IPS-20b (cell line): ENCODE measurements at regions not wholly inside any gene's neighbourhood (a gene's known extent, or its start where the extent isn't known, plus 50 kb on each side); places are given as distances from the start of the nearest gene placed in this dataset.

Experiments
- H3K27ac ChIP-seq: one replicate; pipeline ENCODE4 v1.5.1; 2013; ENCODE audit warnings: low read length
- H3K27me3 ChIP-seq: 2 replicates; pipeline ENCODE4 v1.6.1; 2013; ENCODE audit warnings: mild to moderate bottlenecking, low read length, inconsistent platforms; ENCODE audit not compliant: insufficient read depth
- H3K36me3 ChIP-seq: 2 replicates; pipeline ENCODE4 v1.6.1; 2013; ENCODE audit warnings: low read depth, mild to moderate bottlenecking, inconsistent platforms, low read length, moderate library complexity; ENCODE audit not compliant: insufficient read depth
- H3K4me1 ChIP-seq: 2 replicates; pipeline ENCODE4 v1.6.1; 2013; ENCODE audit warnings: mild to moderate bottlenecking, control low read depth, inconsistent platforms, low read length, moderate library complexity; ENCODE audit not compliant: insufficient read depth
- H3K4me3 ChIP-seq: 2 replicates; pipeline ENCODE4 v1.5.1; 2013; ENCODE audit warnings: mild to moderate bottlenecking, low read length, inconsistent platforms
- H3K9ac ChIP-seq: 2 replicates; pipeline ENCODE4 v1.6.1; 2013; ENCODE audit warnings: low read depth, mild to moderate bottlenecking, inconsistent platforms, low read length, moderate library complexity
- H3K9me3 ChIP-seq: 2 replicates; pipeline ENCODE4 v1.6.1; 2013; ENCODE audit warnings: mild to moderate bottlenecking, low read depth, low read length, inconsistent platforms; ENCODE audit not compliant: insufficient read depth

- no peaks in the 10 kb centered on the region for H3K9me3 ChIP-seq
- H3K27ac ChIP-seq, result no peak overlapping the region
- H3K9ac ChIP-seq, result no peak overlapping the region
- no peaks in the 10 kb centered on the region for H3K4me1 ChIP-seq
- no peak overlapping the region for H3K4me3 ChIP-seq
- no peaks in the 10 kb centered on the region for H3K36me3 ChIP-seq
- H3K27me3 ChIP-seq, result no peaks in the 10 kb centered on the region
Observed at GRCh38 chr2:158031371-158031770, 70.3 kb upstream of the UPP2 start.

- Histone ChIP-seq H3K36me3 (no peaks in the 10 kb centered on the region), H3K4me3 (no peak overlapping the region), H3K27me3 (no peaks in the 10 kb centered on the region), H3K27ac (no peak overlapping the region), H3K9me3 (no peaks in the 10 kb centered on the region), H3K9ac (no peak overlapping the region), H3K4me1 (no peaks in the 10 kb centered on the region)
Observed at GRCh38 chr2:158025255-158025996, 76.2 kb upstream of the UPP2 start.

GRCh38 chr2:158024288-158024898 is 77.3 kb upstream of the UPP2 start:
- no peak overlapping the region for H3K4me3 ChIP-seq
- no peak overlapping the region for H3K9ac ChIP-seq
- no peaks in the 10 kb centered on the region for H3K4me1 ChIP-seq
- H3K27ac ChIP-seq, result no peak overlapping the region
- H3K27me3 ChIP-seq, result no peaks in the 10 kb centered on the region
- no peaks in the 10 kb centered on the region for H3K9me3 ChIP-seq
- no peaks in the 10 kb centered on the region for H3K36me3 ChIP-seq

- no peak overlapping the region for H3K27ac ChIP-seq
- no peaks in the 10 kb centered on the region for H3K36me3 ChIP-seq
- H3K9ac ChIP-seq, result no peak overlapping the region
- no peaks in the 10 kb centered on the region for H3K4me1 ChIP-seq
- no peaks in the 10 kb centered on the region for H3K27me3 ChIP-seq
- H3K4me3 ChIP-seq, result no peak overlapping the region
- no peaks in the 10 kb centered on the region for H3K9me3 ChIP-seq
Observed at GRCh38 chr2:158022888-158023287, 78.8 kb upstream of the UPP2 start.

DNA sequence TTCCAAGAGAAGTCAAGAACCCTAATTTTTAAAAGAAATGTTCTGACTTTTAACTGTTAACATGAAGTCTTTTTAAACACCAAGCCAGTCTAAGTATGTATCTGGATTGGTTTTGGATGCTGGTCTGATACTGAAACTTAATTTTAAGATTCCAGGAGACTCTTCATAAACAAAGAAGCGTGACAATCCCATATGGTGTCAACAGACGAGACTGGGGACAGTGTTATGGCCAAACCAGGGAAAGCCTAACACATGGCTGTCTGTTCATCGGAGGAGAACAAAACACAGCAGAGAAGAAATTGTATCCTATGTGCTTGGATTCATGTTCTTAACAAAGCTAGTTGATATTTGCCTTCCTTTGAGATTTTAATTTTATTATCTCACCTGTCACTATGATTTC is 80.5 kb upstream of the UPP2 start:
- Histone ChIP-seq H3K27me3 (no peaks in the 10 kb centered on the region), H3K36me3 (no peaks in the 10 kb centered on the region), H3K9me3 (no peaks in the 10 kb centered on the region), H3K27ac (no peak overlapping the region), H3K4me3 (no peak overlapping the region), H3K9ac (no peak overlapping the region), H3K4me1 (no peaks in the 10 kb centered on the region)

- H3K9me3 ChIP-seq, result no peaks in the 10 kb centered on the region
- peaks cover 6% of the 10 kb centered on the region for H3K4me1 ChIP-seq
Observed at GRCh38 chr2:158015428-158016076, 86.1 kb upstream of the UPP2 start.

DNA sequence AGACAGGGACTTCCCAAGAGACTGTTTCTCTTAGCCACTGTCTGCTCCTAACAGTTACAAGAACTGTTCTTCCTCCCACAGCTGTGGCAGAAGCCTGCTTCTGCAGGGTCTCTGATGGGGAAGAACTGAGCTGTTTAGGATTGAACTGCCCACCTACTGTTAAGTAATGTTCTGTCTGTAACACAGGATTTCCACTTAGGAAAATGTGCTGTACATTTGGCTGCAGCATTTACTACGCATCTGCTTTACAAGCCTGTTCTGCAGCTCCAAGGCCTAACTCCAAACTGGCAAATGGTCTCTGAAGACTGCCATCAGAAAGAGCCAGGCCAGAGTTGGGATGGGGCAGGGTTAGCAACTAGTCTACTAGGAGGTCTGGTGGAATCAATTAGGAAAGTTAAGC is 87.8 kb upstream of the UPP2 start:
- H3K9ac ChIP-seq, result no peak overlapping the region
- H3K27ac ChIP-seq, result no peak overlapping the region
- no peaks in the 10 kb centered on the region for H3K9me3 ChIP-seq
- no peaks in the 10 kb centered on the region for H3K36me3 ChIP-seq
- no peaks in the 10 kb centered on the region for H3K27me3 ChIP-seq
- peaks cover 6% of the 10 kb centered on the region for H3K4me1 ChIP-seq
- H3K4me3 ChIP-seq, result no peak overlapping the region

More at GRCh38 chr2:158015428-158016076, 86.1 kb upstream of the UPP2 start:
- Histone ChIP-seq H3K36me3 (no peaks in the 10 kb centered on the region), H3K9ac (no peak overlapping the region), H3K27ac (no peak overlapping the region), H3K27me3 (no peaks in the 10 kb centered on the region), H3K4me3 (no peak overlapping the region)

DNA sequence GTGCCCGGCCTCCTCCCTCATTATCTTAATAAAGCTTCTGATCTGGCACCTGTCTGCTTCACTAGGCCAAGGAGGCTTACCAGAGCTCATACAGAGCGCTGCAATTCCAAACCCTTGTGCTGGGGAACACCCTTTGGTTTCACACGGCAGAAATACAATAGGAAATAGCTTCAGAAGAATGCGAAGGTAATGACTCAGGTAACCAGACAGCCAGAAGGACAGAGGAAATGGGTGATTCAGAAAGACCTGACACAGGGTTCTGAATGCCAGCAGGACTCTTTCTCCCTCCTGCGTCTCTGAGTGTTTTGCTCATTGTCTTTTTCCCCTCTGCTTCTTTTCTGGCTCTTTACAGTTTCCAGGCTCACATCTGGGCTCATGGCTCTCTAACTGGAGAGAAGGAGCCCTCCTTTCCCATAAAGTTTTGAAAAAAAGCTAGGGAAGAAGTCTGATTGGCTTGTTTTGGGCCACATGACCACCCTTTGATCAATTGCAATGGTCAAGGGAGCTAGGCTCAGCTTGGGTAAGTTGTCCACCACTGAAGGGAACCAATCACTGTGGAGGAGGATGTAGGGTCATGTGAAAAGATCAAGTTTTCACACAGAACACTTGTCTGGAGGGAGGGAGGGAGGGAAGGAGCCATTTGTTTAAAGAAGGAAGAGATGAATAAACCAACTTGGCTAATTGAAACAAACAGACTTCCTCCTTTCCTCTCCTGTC is 90.5 kb upstream of the UPP2 start:
- Histone ChIP-seq H3K9ac (no peak overlapping the region), H3K27ac (no peak overlapping the region), H3K36me3 (no peaks in the 10 kb centered on the region)

DNA sequence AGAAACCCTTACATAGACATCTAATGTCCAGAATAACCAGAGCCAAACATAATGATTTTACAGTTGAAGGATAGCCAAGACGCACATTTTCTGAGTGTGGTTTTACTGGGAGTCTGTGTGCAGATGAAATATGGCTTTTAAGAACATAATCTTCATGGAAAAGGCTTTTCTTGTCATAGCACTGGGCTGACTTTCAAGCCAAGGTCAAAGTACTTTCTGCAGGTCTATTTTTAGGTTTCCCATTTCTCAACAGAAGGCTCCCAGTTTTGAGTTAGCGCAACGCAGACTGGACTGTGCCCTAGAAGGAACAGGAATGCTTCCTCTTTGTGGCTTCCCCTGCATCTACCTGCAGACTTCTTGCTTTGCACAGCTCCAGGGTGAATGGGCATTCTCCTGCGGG is 92.3 kb upstream of the UPP2 start:
- Histone ChIP-seq H3K27ac (no peak overlapping the region), H3K27me3 (no peaks in the 10 kb centered on the region), H3K9me3 (no peaks in the 10 kb centered on the region), H3K36me3 (no peaks in the 10 kb centered on the region), H3K4me3 (no peak overlapping the region), H3K4me1 (peaks cover 17% of the 10 kb centered on the region), H3K9ac (no peak overlapping the region)

More for the DNA sequence above, 90.5 kb upstream of the UPP2 start:
- no peaks in the 10 kb centered on the region for H3K27me3 ChIP-seq
- H3K4me1 ChIP-seq, result peaks cover 6% of the 10 kb centered on the region
- H3K9me3 ChIP-seq, result no peaks in the 10 kb centered on the region
- H3K4me3 ChIP-seq, result no peak overlapping the region

DNA sequence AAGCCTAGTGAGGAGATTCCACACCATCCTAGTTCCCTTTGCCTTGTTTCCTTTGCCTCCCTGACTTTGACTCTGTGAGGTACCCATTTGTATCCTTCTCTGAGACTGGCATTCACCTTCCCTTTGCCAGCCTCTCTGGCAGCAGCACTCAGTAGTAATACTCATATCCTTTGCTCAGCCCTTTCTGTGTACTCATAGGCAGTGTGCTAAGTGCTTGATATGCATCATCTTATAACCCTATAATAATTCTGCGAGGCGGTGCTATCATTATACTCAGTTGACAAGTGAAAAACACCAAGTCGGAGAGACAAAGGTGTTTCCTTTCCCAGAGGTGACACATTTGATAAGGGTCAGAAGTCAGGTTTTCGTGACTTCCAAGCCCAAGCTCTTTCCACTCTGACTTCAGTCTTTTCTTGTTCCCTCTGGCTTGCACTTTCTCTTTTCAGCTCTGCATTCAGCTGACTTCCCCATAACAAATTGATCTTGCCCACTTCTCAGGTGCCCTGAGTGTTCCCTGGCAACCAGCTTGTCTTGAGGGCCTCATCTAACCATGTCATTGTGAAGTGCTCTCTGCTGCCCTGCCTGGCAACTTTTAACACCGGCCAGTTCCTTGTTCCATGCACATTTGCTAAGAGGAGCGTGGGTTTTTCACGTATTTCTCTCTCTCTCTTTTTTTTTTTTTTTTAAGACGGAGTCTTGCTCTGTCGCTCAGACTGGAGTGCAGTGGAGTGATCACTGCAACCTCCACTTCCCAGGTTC is 94.5 kb upstream of the UPP2 start:
- Histone ChIP-seq H3K27me3 (no peaks in the 10 kb centered on the region), H3K36me3 (no peaks in the 10 kb centered on the region), H3K9me3 (no peaks in the 10 kb centered on the region), H3K4me1 (peaks cover 22% of the 10 kb centered on the region), H3K9ac (no peak overlapping the region), H3K4me3 (no peak overlapping the region), H3K27ac (no peak overlapping the region)

GRCh38 chr2:158004126-158004764 is 97.4 kb upstream of the UPP2 start:
- peaks cover 16% of the 10 kb centered on the region; the same call in 1 of the 2 replicates for H3K4me1 ChIP-seq
- no peak overlapping the region for H3K4me3 ChIP-seq
- no peaks in the 10 kb centered on the region for H3K36me3 ChIP-seq
- no peaks in the 10 kb centered on the region for H3K9me3 ChIP-seq
- no peaks in the 10 kb centered on the region for H3K27me3 ChIP-seq
- no peak overlapping the region for H3K27ac ChIP-seq
- H3K9ac ChIP-seq, result no peak overlapping the region
